ENCODE measurements at regions not wholly inside any gene's neighbourhood (a gene's known extent, or its start where the extent isn't known, plus 50 kb on each side); places are given as distances from the start of the nearest gene placed in this dataset.
"Not testable (repeated sequence)": the region's sequence is repeated elsewhere in the genome, so short reads cannot be mapped to it uniquely, and the experiment has no call there.

GRCh38 chr5:106085136-106085535 is 1585.6 kb downstream of the EFNA5 start:
- no peak for TF ChIP-seq CTCF (IDR thresholded peaks at IDR 0.05; ENCODE audit: insufficient read depth, low read length, missing control alignments)
- DNase-seq (ENCODE audit: low read depth, low spot score), result no peak
- POLR2A ChIA-PET, result no interaction called here
- CTCF ChIA-PET, result no interaction called here
- H3K4me3 ChIP-seq (ENCODE audit: low read depth, low read length), result no peak overlapping the region

- no peak for TF ChIP-seq CTCF (IDR thresholded peaks at IDR 0.05; ENCODE audit: insufficient read depth, low read length, missing control alignments)
- H3K4me3 ChIP-seq (ENCODE audit: low read depth, low read length), result no peak overlapping the region
- ChIA-PET POLR2A (interaction anchor here (0.7 kb wide), 1 partner anchor 16 kb away, joined by 3 read pairs; no protein-coding TSS in a partner anchor), CTCF (no interaction called here)
- no peak for DNase-seq (ENCODE audit: low read depth, low spot score)
Measured at GRCh38 chr5:106080535-106080934, 1590.2 kb downstream of the EFNA5 start.

GRCh38 chr5:106076655-106077054 is 1594.1 kb downstream of the EFNA5 start:
- ChIA-PET POLR2A (no interaction called here), CTCF (no interaction called here)
- TF ChIP-seq CTCF (IDR thresholded peaks at IDR 0.05; ENCODE audit: insufficient read depth, low read length, missing control alignments), result no peak
- DNase-seq (ENCODE audit: low read depth, low spot score), result no peak
- no peak overlapping the region for H3K4me3 ChIP-seq (ENCODE audit: low read depth, low read length)

- DNase-seq (ENCODE audit: low read depth, low spot score), result no peak
- no peak for TF ChIP-seq CTCF (IDR thresholded peaks at IDR 0.05; ENCODE audit: insufficient read depth, low read length, missing control alignments)
- POLR2A ChIA-PET, result no interaction called here
- no peak overlapping the region for H3K4me3 ChIP-seq (ENCODE audit: low read depth, low read length)
- CTCF ChIA-PET, result no interaction called here
Measured at GRCh38 chr5:106072208-106072607, 1598.5 kb downstream of the EFNA5 start.

- CTCF ChIA-PET, result no interaction called here
- POLR2A ChIA-PET, result no interaction called here
- H3K4me3 ChIP-seq (ENCODE audit: low read depth, low read length), result no peak overlapping the region
- no peak for TF ChIP-seq CTCF (IDR thresholded peaks at IDR 0.05; ENCODE audit: insufficient read depth, low read length, missing control alignments)
- DNase-seq (ENCODE audit: low read depth, low spot score), result no peak
Measured at GRCh38 chr5:106047341-106047740, 1623.4 kb downstream of the EFNA5 start.

- POLR2A ChIA-PET; H3K4me3 ChIP-seq (ENCODE audit: low read depth, low read length); CTCF ChIA-PET; DNase-seq (ENCODE audit: low read depth, low spot score): not testable (repeated sequence)
Measured at GRCh38 chr5:106032069-106032468, 1638.7 kb downstream of the EFNA5 start.

GRCh38 chr5:106028314-106028713 is 1642.4 kb downstream of the EFNA5 start:
- TF ChIP-seq CTCF (IDR thresholded peaks at IDR 0.05; ENCODE audit: insufficient read depth, low read length, missing control alignments), result no peak
- ChIA-PET CTCF (no interaction called here), POLR2A (no interaction called here)
- no peak overlapping the region for H3K4me3 ChIP-seq (ENCODE audit: low read depth, low read length)
- no peak for DNase-seq (ENCODE audit: low read depth, low spot score)
